Common myeloid progenitor, CD34-positive (primary cell): ENCODE measurements at regions not wholly inside any gene's neighbourhood (a gene's known extent, or its start where the extent isn't known, plus 50 kb on each side); places are given as distances from the start of the nearest gene placed in this dataset.

Source experiments
- CTCF ChIA-PET: fragments of 350-600 bp; sonication (Branson Sonifier 250); formaldehyde crosslinking; loops from one replicate; lab custom pipeline; 2021; ENCODE audit warnings: antibody characterized with exemption; lab: Charles Lee
- POLR2A ChIA-PET: fragments of 350-600 bp; sonication (Branson Sonifier 250); formaldehyde crosslinking; loops from one replicate; lab custom pipeline; 2021; ENCODE audit warnings: antibody characterized with exemption; lab: Charles Lee
- DNase-seq, 3 donors: peaks; one replicate each; pipeline versions ENCODE4 v3.0.0 to v3.0.0-alpha.2; 2013
- H3K27ac ChIP-seq, 2 experiments: 1 replicate in 1 of 2; 2 replicates in 1 of 2; pipeline ENCODE4 v1.7.0; 2013; ENCODE audit warnings: inconsistent platforms in 2 of 2, low read length in 2 of 2, mild to moderate bottlenecking in 2 of 2, low read depth in 1 of 2, moderate library complexity in 1 of 2; ENCODE audit not compliant: severe bottlenecking in 2 of 2, insufficient read depth in 1 of 2, poor library complexity in 1 of 2
- H3K27me3 ChIP-seq, 5 experiments: replicated peaks in 2 of 5; 1 replicate in 3 of 5; 2 replicates in 2 of 5; pipeline versions ENCODE4 v1.6.1 to v1.7.0; 2013; ENCODE audit warnings: low read length in 4 of 5, mild to moderate bottlenecking in 2 of 5, moderate library complexity in 2 of 5, inconsistent platforms in 1 of 5; ENCODE audit not compliant: insufficient read depth in 5 of 5, control insufficient read depth in 4 of 5
- H3K36me3 ChIP-seq, 4 experiments: 1 replicate in 2 of 4; 2 replicates in 2 of 4; pipeline versions ENCODE4 v1.6.1 to v1.7.0; 2013; ENCODE audit warnings: low read length in 3 of 4, control low read depth in 1 of 4, mild to moderate bottlenecking in 1 of 4; ENCODE audit not compliant: control insufficient read depth in 4 of 4, insufficient read depth in 4 of 4
- H3K4me1 ChIP-seq, 4 experiments: 1 replicate in 3 of 4; 2 replicates in 1 of 4; pipeline versions ENCODE4 v1.6.1 to v1.7.1; 2013; ENCODE audit warnings: low read length in 3 of 4, mild to moderate bottlenecking in 3 of 4, control low read depth in 1 of 4, inconsistent platforms in 1 of 4, moderate library complexity in 1 of 4; ENCODE audit not compliant: control insufficient read depth in 4 of 4, insufficient read depth in 4 of 4; ENCODE audit errors: control extremely low read depth in 1 of 4
- H3K4me3 ChIP-seq, 7 experiments: 1 replicate in 4 of 7; 2 replicates in 3 of 7; pipeline versions ENCODE4 v1.5.1 to v1.7.0; 2013; ENCODE audit warnings: mild to moderate bottlenecking in 7 of 7, low read length in 6 of 7, moderate library complexity in 6 of 7, inconsistent platforms in 2 of 7, low read depth in 2 of 7, control low read depth in 1 of 7; ENCODE audit not compliant: insufficient read depth in 4 of 7, control insufficient read depth in 1 of 7; ENCODE audit errors: extremely low read depth in 1 of 7
- H3K9me3 ChIP-seq, 5 experiments: 1 replicate in 4 of 5; 2 replicates in 1 of 5; pipeline versions ENCODE4 v1.6.1 to v1.7.1; 2013; ENCODE audit warnings: low read length in 4 of 5, mild to moderate bottlenecking in 2 of 5, inconsistent platforms in 1 of 5, low read depth in 1 of 5, moderate library complexity in 1 of 5; ENCODE audit not compliant: control insufficient read depth in 4 of 5, insufficient read depth in 2 of 5; ENCODE audit errors: control extremely low read depth in 1 of 5
- WGBS: methylation state at CpG from one replicate; pipeline ENCODE4 v1.1.5; 2013; ENCODE audit not compliant: insufficient coverage; 5-methylcytosine and 5-hydroxymethylcytosine counted together

- Histone ChIP-seq H3K4me3 (no peak overlapping the region), H3K9me3 (no peaks in the 10 kb centered on the region), H3K27me3 (peaks cover 0 to 1% (median 0%) of the 10 kb centered on the region in 5 experiments), H3K4me1 (no peaks in the 10 kb centered on the region), H3K27ac (no peak overlapping the region), H3K36me3 (no peaks in the 10 kb centered on the region)
- ChIA-PET POLR2A (no interaction called here), CTCF (no interaction called here)
- WGBS = 64% methylated on average over 3 of the region's 3 CpGs
- DNase-seq = no peak
These were observed 150.3 kb upstream of the LARGE1 start for GRCh38 chr22:34070531-34070930.

- CTCF ChIA-PET = no interaction called here
- H3K9me3 ChIP-seq = no peaks in the 10 kb centered on the region
These were observed 152.3 kb upstream of the LARGE1 start for GRCh38 chr22:34072585-34072984.

GRCh38 chr22:34080433-34080832 is 160.2 kb upstream of the LARGE1 start:
- no peaks in the 10 kb centered on the region for H3K4me1 ChIP-seq
- no peaks in the 10 kb centered on the region for H3K9me3 ChIP-seq
- ChIA-PET POLR2A (no interaction called here), CTCF (no interaction called here)
- WGBS = 82% methylated on average over 2 of the region's 2 CpGs
- H3K27me3 ChIP-seq = no peaks in the 10 kb centered on the region
- H3K4me3 ChIP-seq = no peak overlapping the region
- DNase-seq = no peak
- H3K36me3 ChIP-seq = no peaks in the 10 kb centered on the region
- no peak overlapping the region for H3K27ac ChIP-seq

More at GRCh38 chr22:34072585-34072984, 152.3 kb upstream of the LARGE1 start:
- Histone ChIP-seq H3K4me3 (no peak overlapping the region), H3K36me3 (no peaks in the 10 kb centered on the region), H3K27me3 (peaks cover 0 to 1% (median 0%) of the 10 kb centered on the region in 5 experiments), H3K27ac (no peak overlapping the region), H3K4me1 (no peaks in the 10 kb centered on the region)
- WGBS = no CpG with 5 or more reads among the region's 4 CpGs
- DNase-seq = no peak
- POLR2A ChIA-PET = no interaction called here

GRCh38 chr22:34096770-34097169 is 176.5 kb upstream of the LARGE1 start:
- ChIA-PET POLR2A (no interaction called here), CTCF (no interaction called here)
- Histone ChIP-seq H3K36me3 (no peaks in the 10 kb centered on the region), H3K4me3 (no peak overlapping the region), H3K27me3 (no peaks in the 10 kb centered on the region), H3K4me1 (no peaks in the 10 kb centered on the region), H3K9me3 (peaks cover 0 to 3% (median 0%) of the 10 kb centered on the region in 5 experiments), H3K27ac (no peak overlapping the region)
- WGBS = 87% methylated on average over 3 of the region's 3 CpGs
- no peak for DNase-seq

- WGBS = no CpG with 5 or more reads among the region's 1 CpG
- H3K9me3 ChIP-seq = peaks cover 0 to 3% (median 0%) of the 10 kb centered on the region in 5 experiments
- H3K27me3 ChIP-seq = no peaks in the 10 kb centered on the region
These were observed 179.0 kb upstream of the LARGE1 start for GRCh38 chr22:34099278-34099677.

GRCh38 chr22:34102633-34103032 is 182.4 kb upstream of the LARGE1 start:
- CTCF ChIA-PET = interaction anchor here (1.6 kb wide), 1 partner anchor 180 kb away, joined by 4 read pairs; no protein-coding TSS in a partner anchor
- Histone ChIP-seq H3K27me3 (no peaks in the 10 kb centered on the region), H3K4me1 (no peaks in the 10 kb centered on the region), H3K27ac (no peak overlapping the region), H3K4me3 (no peak overlapping the region), H3K9me3 (no peaks in the 10 kb centered on the region), H3K36me3 (no peaks in the 10 kb centered on the region)
- WGBS = 80% methylated on average over 4 of the region's 5 CpGs
- no peak for DNase-seq
- POLR2A ChIA-PET = no interaction called here

More at GRCh38 chr22:34099278-34099677, 179.0 kb upstream of the LARGE1 start:
- CTCF ChIA-PET = interaction anchor here (1.6 kb wide), 1 partner anchor 11 kb away, joined by 4 read pairs; no protein-coding TSS in a partner anchor
- Histone ChIP-seq H3K4me1 (no peaks in the 10 kb centered on the region), H3K4me3 (no peak overlapping the region), H3K27ac (no peak overlapping the region), H3K36me3 (no peaks in the 10 kb centered on the region)
- DNase-seq = no peak
- POLR2A ChIA-PET = no interaction called here

GRCh38 chr22:34105461-34106062 is 185.3 kb upstream of the LARGE1 start:
- 16% methylated on average over 9 of the region's 10 CpGs for WGBS
- H3K4me1 ChIP-seq = no peaks in the 10 kb centered on the region
- CTCF ChIA-PET = interaction anchor here (0.6 to 0.9 kb wide), 2 partner anchors 76 to 183 kb away, joined by 5 read pairs; no protein-coding TSS in a partner anchor
- no peaks in the 10 kb centered on the region for H3K27me3 ChIP-seq
- DNase-seq = peak in 2 of 3 donors; percentile 13 to 17
- H3K36me3 ChIP-seq = no peaks in the 10 kb centered on the region
- POLR2A ChIA-PET = no interaction called here
- no peaks in the 10 kb centered on the region for H3K9me3 ChIP-seq
- no peak overlapping the region for H3K4me3 ChIP-seq
- no peak overlapping the region for H3K27ac ChIP-seq
